Ascending aorta (tissue), 2 donors: ENCODE measurements at regions not wholly inside any gene's neighbourhood (a gene's known extent, or its start where the extent isn't known, plus 50 kb on each side); places are given as distances from the start of the nearest gene placed in this dataset.

Experiments
- DNase-seq, 2 donors: peaks; one replicate each; pipeline ENCODE4 v3.0.0-alpha.2; 2019; ENCODE audit warnings: low spot score in 2 of 2
- H3K27ac ChIP-seq, 2 donors: fragments of 200-600 bp; sonication (generic); one replicate each; pipeline ENCODE4 v1.5.1; 2016 to 2017; ENCODE audit warnings: mild to moderate bottlenecking in 1 of 2
- H3K27me3 ChIP-seq: fragments of 200-600 bp; sonication (generic); one replicate; pipeline ENCODE4 v1.5.1; 2017
- H3K36me3 ChIP-seq, 2 donors: fragments of 200-600 bp; sonication (generic); one replicate each; pipeline ENCODE4 v1.5.1; 2016
- H3K4me1 ChIP-seq, 2 donors: fragments of 200-600 bp; sonication (generic); one replicate each; pipeline ENCODE4 v1.5.1; 2016 to 2017; ENCODE audit warnings: mild to moderate bottlenecking in 1 of 2
- H3K4me3 ChIP-seq, 2 donors: fragments of 200-600 bp; sonication (generic); one replicate each; pipeline ENCODE4 v1.5.1; 2016 to 2017; ENCODE audit warnings: mild to moderate bottlenecking in 1 of 2
- H3K9me3 ChIP-seq, 2 donors: fragments of 200-600 bp; sonication (generic); one replicate each; pipeline ENCODE4 v1.5.1; 2016
- intact Hi-C: fragments of 100-400 bp; cut with DNase I; formaldehyde crosslinking; loops from one replicate; pipeline ENCODE4 v1.15.1; 2023
- TF ChIP-seq, protein P1 (sequence below), 3 experiments: fragments of 200-600 bp in 2 of 3; fragments of 450-650 bp in 1 of 3; sonication (generic) in 2 of 3; IDR thresholded peaks; one replicate each; pipeline ENCODE4 v1.5.1; 2016 to 2019; ENCODE audit warnings: antibody characterized with exemption in 3 of 3, mild to moderate bottlenecking in 1 of 3, moderate library complexity in 1 of 3

DNA sequence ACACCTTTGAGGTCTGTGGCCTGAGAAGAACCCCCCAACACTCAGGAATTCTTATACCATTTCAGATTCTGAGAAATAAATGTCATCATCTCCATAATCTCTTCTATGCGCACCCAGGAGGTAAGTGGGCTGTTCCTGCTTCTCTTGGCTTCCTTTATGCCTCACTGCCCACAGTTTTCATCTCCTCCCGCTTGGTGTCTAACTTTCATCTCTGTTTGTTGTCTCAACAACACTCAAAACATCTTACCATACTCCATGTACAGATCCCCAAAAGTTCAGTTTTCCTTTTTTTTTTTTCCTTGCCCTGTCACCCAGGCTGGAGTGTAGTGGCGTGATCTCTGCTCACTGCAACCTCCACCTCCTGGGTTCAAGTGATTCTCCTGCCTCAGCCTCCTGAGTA, 170.2 kb upstream of the FREM1 start:
- TF ChIP-seq, protein P1, sequence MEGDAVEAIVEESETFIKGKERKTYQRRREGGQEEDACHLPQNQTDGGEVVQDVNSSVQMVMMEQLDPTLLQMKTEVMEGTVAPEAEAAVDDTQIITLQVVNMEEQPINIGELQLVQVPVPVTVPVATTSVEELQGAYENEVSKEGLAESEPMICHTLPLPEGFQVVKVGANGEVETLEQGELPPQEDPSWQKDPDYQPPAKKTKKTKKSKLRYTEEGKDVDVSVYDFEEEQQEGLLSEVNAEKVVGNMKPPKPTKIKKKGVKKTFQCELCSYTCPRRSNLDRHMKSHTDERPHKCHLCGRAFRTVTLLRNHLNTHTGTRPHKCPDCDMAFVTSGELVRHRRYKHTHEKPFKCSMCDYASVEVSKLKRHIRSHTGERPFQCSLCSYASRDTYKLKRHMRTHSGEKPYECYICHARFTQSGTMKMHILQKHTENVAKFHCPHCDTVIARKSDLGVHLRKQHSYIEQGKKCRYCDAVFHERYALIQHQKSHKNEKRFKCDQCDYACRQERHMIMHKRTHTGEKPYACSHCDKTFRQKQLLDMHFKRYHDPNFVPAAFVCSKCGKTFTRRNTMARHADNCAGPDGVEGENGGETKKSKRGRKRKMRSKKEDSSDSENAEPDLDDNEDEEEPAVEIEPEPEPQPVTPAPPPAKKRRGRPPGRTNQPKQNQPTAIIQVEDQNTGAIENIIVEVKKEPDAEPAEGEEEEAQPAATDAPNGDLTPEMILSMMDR (IDR thresholded peaks at IDR 0.05), result no peak
- H3K36me3 ChIP-seq, result no peaks in the 10 kb centered on the region
- intact Hi-C loops, result no loop called here
- H3K27ac ChIP-seq, result no peak overlapping the region
- H3K4me1 ChIP-seq, result no peaks in the 10 kb centered on the region
- no peaks in the 10 kb centered on the region for H3K9me3 ChIP-seq
- DNase-seq, result no peak
- H3K27me3 ChIP-seq, result no peaks in the 10 kb centered on the region
- H3K4me3 ChIP-seq, result no peak overlapping the region

GRCh38 chr9:15079989-15080388, 169.8 kb upstream of the FREM1 start:
- Histone ChIP-seq H3K27me3 (no peaks in the 10 kb centered on the region), H3K9me3 (no peaks in the 10 kb centered on the region), H3K36me3 (no peaks in the 10 kb centered on the region), H3K4me1 (no peaks in the 10 kb centered on the region), H3K27ac (no peak overlapping the region), H3K4me3 (no peak overlapping the region)
- DNase-seq, result no peak
- TF ChIP-seq, protein P1 (IDR thresholded peaks at IDR 0.05), result no peak
- intact Hi-C loops, result no loop called here

DNA sequence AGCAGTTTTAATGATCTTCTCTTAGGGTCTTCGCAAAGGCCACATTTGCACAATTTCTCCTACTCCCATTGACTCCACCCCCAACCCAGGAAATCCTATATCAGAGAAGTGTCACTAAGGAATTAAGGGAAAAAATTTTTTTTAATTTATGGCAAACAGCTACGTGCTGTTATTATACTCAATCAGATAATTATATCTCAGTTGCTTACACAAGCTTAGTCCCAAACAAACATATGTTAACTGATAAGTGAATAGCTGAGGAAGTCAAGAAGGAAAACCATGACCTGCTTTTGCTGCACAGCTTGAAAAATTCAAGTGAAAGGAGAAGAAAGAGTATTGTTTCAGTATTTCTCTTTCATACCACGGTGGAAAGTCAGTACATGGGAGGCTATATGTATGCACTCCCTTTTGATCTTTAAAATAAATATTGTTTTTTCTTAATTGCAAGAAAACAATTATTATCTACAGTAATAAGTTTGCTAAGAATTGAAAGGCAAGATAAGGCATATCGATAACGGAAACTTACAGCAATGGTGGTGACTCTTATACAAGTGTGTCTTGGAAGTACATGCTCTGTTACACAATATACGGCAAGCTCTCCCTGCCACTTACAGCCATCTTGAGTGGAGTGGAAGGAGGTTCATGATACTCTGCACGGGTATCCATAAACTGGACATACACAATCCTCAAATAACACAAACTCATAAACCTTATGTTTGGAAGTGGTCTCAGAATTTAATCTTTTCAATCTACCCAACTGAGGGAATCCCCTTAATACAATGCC, 167.9 kb upstream of the FREM1 start:
- Histone ChIP-seq H3K36me3 (no peaks in the 10 kb centered on the region), H3K4me1 (no peaks in the 10 kb centered on the region), H3K27me3 (no peaks in the 10 kb centered on the region), H3K27ac (no peak overlapping the region), H3K4me3 (no peak overlapping the region), H3K9me3 (no peaks in the 10 kb centered on the region)
- DNase-seq, result no peak
- intact Hi-C loops, result no loop called here
- TF ChIP-seq, protein P1 (IDR thresholded peaks at IDR 0.05), result no peak

DNA sequence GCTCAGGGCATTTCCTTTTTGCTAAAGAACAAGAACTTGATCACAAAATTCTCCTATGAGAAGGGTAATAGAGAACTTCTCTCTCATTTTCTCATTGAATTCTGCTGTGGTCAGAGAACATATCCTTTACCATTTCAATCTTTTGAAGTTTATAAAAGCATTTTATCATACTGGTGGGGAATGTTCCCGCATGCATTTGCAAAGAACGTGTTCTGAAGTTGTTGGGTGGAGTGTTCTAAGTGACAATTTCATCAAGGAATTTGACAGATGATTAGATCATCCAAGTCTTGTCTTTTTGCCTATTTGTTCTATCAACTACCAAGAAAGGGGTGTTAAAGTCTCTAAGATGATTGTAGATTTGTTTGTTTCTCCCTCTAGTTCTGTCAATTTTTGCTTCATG, 163.4 kb upstream of the FREM1 start:
- no peaks in the 10 kb centered on the region for H3K36me3 ChIP-seq
- H3K27ac ChIP-seq, result no peak overlapping the region
- no peaks in the 10 kb centered on the region for H3K4me1 ChIP-seq
- H3K27me3 ChIP-seq, result no peaks in the 10 kb centered on the region
- no peak for DNase-seq
- no peaks in the 10 kb centered on the region for H3K9me3 ChIP-seq
- TF ChIP-seq, protein P1 (IDR thresholded peaks at IDR 0.05), result no peak
- intact Hi-C loops, result no loop called here
- H3K4me3 ChIP-seq, result no peak overlapping the region

DNA sequence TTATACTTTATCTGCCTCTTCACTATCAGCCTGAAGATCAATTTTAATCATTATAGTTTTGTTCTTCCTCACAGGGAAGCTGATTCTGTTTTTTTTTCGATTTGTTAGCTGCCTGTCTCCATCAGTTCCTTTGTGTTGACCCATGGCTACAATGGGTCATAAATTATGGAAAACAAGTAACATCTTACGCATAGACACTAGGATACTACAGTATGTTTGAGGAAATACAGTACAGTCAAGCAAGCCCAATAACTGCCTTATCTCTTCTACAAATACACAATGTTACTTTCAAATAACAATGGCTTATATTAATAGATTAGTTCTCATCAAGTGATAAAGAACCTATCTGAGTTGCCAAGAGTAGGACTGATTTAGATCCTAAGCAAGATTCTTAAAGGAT, 160.5 kb upstream of the FREM1 start:
- Histone ChIP-seq H3K4me3 (no peak overlapping the region), H3K9me3 (no peaks in the 10 kb centered on the region), H3K27ac (no peak overlapping the region), H3K4me1 (no peaks in the 10 kb centered on the region), H3K36me3 (no peaks in the 10 kb centered on the region), H3K27me3 (no peaks in the 10 kb centered on the region)
- intact Hi-C loops, result no loop called here
- no peak for DNase-seq
- TF ChIP-seq, protein P1 (IDR thresholded peaks at IDR 0.05), result no peak

DNA sequence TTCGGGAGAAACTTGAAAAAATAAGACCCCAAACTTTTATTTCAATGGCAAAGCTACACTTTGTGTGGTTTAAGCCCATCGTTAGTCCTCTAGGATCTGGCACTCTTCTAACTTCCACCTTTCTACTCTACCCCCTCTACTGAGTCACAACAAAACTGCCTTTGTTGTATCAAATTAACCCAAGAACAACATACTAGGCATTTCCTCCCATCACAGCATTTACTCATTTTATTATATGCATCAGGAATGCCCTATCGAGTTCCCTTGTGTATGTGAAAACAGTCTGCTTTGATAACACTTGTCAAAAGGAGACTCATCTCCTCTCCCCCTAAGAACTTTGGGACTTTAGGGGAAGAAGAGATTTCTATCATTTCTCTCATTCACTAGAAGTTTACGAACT, 158.9 kb upstream of the FREM1 start:
- TF ChIP-seq, protein P1 (IDR thresholded peaks at IDR 0.05), result no peak
- no peak overlapping the region for H3K27ac ChIP-seq
- intact Hi-C loops, result no loop called here

More for the DNA sequence above, 158.9 kb upstream of the FREM1 start:
- H3K4me3 ChIP-seq, result no peak overlapping the region
- DNase-seq, result no peak
- no peaks in the 10 kb centered on the region for H3K9me3 ChIP-seq
- H3K27me3 ChIP-seq, result no peaks in the 10 kb centered on the region
- H3K4me1 ChIP-seq, result no peaks in the 10 kb centered on the region
- no peaks in the 10 kb centered on the region for H3K36me3 ChIP-seq
